ENCODE measurements at regions not wholly inside any gene's neighbourhood (a gene's known extent, or its start where the extent isn't known, plus 50 kb on each side); places are given as distances from the start of the nearest gene placed in this dataset.

DNA sequence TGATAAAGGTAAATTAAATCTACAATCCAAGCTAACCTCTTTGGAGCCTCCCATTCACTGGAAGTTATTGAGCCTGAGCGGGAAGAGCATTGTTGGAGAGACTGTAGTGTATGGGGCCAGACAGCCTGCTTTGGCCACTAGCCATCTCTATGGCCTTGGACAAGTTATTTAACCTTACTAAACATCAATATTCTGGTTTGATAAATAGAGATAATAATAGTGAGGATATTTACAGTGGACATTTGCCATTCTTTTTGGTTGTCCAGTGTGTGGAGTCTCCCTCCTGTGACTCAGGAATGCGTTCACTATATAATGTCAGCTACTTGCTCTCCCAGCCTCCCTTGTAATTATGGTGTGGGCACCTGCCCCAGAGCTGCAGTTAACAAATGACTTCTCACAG is 216.1 kb downstream of the SLC38A4 start:
- no peak overlapping the region for H2BK20ac ChIP-seq (ENCODE audit: low read depth, low read length)
- ChIA-PET CTCF (no interaction called here), POLR2A (ENCODE audit: unreplicated experiment) (no interaction called here)
- no peaks in the 10 kb centered on the region; a peak in 1 of 4 replicates for H3K79me1 ChIP-seq (ENCODE audit: low read depth in 1 of 2, low read length in 2 of 2)
- H2AK5ac ChIP-seq (ENCODE audit: low read depth, low read length) = 0 out of 2 replicates have a peak overlapping the region, but pooled peaks have one; percentile 53
- no peak for ATAC-seq (ENCODE audit: low read depth)
- WGBS, 2 experiments (ENCODE audit: extremely low coverage in 2 of 2, insufficient read length in 1 of 2) = no CpG with 5 or more reads among the region's 2 CpGs
- 0 out of 2 replicates have a peak overlapping the region, but pooled peaks have one; percentile 12 for H3K18ac ChIP-seq (ENCODE audit: low read depth, low read length)
- no TSS peak for BruUV-seq (replicated peaks)
- H3K4me1 ChIP-seq (ENCODE audit: control insufficient read depth, insufficient read depth, low read length) = peaks cover 9% of the 10 kb centered on the region
- H4K20me1 ChIP-seq (ENCODE audit: insufficient read depth, low read length) = no peaks in the 10 kb centered on the region
- H4K8ac ChIP-seq (ENCODE audit: low read depth in 2 of 2, low read length in 2 of 2) = no peak overlapping the region
- no peak overlapping the region for H4K5ac ChIP-seq (ENCODE audit: low read depth, low read length)
- H2BK120ac ChIP-seq (ENCODE audit: low read depth, low read length) = no peak overlapping the region
- H2BK5ac ChIP-seq (ENCODE audit: low read depth, low read length, poor library complexity, severe bottlenecking) = no peak overlapping the region
- TF ChIP-seq RCOR1 (IDR thresholded peaks at IDR 0.05; ENCODE audit: insufficient replicate concordance, low read length) = no peak
- no peak for TF ChIP-seq CHD1 (IDR thresholded peaks at IDR 0.05; ENCODE audit: low read depth, low read length)
- TF ChIP-seq SMC3 (IDR thresholded peaks at IDR 0.05; ENCODE audit: low read depth, low read length) = no peak
- TF ChIP-seq ELK1 (IDR thresholded peaks at IDR 0.05; ENCODE audit: borderline replicate concordance, low read depth, low read length) = no peak
- TF ChIP-seq RFX5 (IDR thresholded peaks at IDR 0.05; ENCODE audit: low read depth, low read length) = no peak
- TF ChIP-seq NFE2L2 (IDR thresholded peaks at IDR 0.05; ENCODE audit: low read depth, low read length) = no peak
- TF ChIP-seq, protein P1, sequence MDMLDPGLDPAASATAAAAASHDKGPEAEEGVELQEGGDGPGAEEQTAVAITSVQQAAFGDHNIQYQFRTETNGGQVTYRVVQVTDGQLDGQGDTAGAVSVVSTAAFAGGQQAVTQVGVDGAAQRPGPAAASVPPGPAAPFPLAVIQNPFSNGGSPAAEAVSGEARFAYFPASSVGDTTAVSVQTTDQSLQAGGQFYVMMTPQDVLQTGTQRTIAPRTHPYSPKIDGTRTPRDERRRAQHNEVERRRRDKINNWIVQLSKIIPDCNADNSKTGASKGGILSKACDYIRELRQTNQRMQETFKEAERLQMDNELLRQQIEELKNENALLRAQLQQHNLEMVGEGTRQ (IDR thresholded peaks at IDR 0.05; ENCODE audit: low read depth, low read length) = no peak
- no peak for TF ChIP-seq MAZ (IDR thresholded peaks at IDR 0.05; ENCODE audit: borderline replicate concordance, low read depth, low read length)
- no peak for TF ChIP-seq RAD21 (IDR thresholded peaks at IDR 0.05; ENCODE audit: low read length)
- no peak for TF ChIP-seq BHLHE40 (IDR thresholded peaks at IDR 0.05; ENCODE audit: low read depth, low read length)
- TF ChIP-seq POLR2A (IDR thresholded peaks at IDR 0.05; ENCODE audit: low read depth, low read length) = no peak
- TF ChIP-seq, protein P2, sequence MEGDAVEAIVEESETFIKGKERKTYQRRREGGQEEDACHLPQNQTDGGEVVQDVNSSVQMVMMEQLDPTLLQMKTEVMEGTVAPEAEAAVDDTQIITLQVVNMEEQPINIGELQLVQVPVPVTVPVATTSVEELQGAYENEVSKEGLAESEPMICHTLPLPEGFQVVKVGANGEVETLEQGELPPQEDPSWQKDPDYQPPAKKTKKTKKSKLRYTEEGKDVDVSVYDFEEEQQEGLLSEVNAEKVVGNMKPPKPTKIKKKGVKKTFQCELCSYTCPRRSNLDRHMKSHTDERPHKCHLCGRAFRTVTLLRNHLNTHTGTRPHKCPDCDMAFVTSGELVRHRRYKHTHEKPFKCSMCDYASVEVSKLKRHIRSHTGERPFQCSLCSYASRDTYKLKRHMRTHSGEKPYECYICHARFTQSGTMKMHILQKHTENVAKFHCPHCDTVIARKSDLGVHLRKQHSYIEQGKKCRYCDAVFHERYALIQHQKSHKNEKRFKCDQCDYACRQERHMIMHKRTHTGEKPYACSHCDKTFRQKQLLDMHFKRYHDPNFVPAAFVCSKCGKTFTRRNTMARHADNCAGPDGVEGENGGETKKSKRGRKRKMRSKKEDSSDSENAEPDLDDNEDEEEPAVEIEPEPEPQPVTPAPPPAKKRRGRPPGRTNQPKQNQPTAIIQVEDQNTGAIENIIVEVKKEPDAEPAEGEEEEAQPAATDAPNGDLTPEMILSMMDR (conservative IDR thresholded peaks at IDR 0.05; ENCODE audit: low read depth, low read length) = no peak
- no peak for TF ChIP-seq MXI1 (IDR thresholded peaks at IDR 0.05; ENCODE audit: borderline replicate concordance, low read depth, low read length)
- in situ Hi-C loops (cut with MboI; ENCODE audit: low sequenced_read_pairs) (no loop called here), dilution Hi-C loops (cut with HindIII; ENCODE audit: low sequenced_read_pairs, unreplicated experiment) (no loop called here), intact Hi-C loops (cut with micrococcal nuclease) (no loop called here)
- H3K4ac ChIP-seq (ENCODE audit: low read depth, low read length) = peak overlapping the region; percentile 54; the same call in 1 of the 2 replicates
- no peaks in the 10 kb centered on the region for H3K27me3 ChIP-seq (ENCODE audit: control insufficient read depth, insufficient read depth, low read length)
- no peak overlapping the region for H3K9ac ChIP-seq (ENCODE audit: low read depth, low read length)
- H2AFZ ChIP-seq (replicated peaks; ENCODE audit: low read length, poor library complexity) = no peak overlapping the region
- DNase-seq = no peak
- no peak overlapping the region for H2BK15ac ChIP-seq (ENCODE audit: low read depth, low read length)
- H3K4me2 ChIP-seq (ENCODE audit: low read depth, low read length) = no peak overlapping the region
- H3K23ac ChIP-seq (ENCODE audit: low read depth, low read length) = no peak overlapping the region
- no peak overlapping the region for H3K56ac ChIP-seq (ENCODE audit: extremely low read depth, insufficient read depth, low read length)
- H4K91ac ChIP-seq (ENCODE audit: insufficient read depth, low read depth, low read length) = no peak overlapping the region
- no peak overlapping the region for H2AK9ac ChIP-seq (replicated peaks; ENCODE audit: low read depth, low read length, poor library complexity)
- H3K9me3 ChIP-seq (ENCODE audit: control insufficient read depth, insufficient read depth, low read length) = no peaks in the 10 kb centered on the region
- peaks cover 4% of the 10 kb centered on the region; the same call in 1 of the 2 replicates for H3K9me1 ChIP-seq (ENCODE audit: insufficient read depth, low read length)
- H3K4me3 ChIP-seq (ENCODE audit: insufficient read depth, low read depth, low read length) = no peak overlapping the region
- no peaks in the 10 kb centered on the region for H3K36me3 ChIP-seq (ENCODE audit: control insufficient read depth, insufficient read depth, low read length)
- H3K27ac ChIP-seq (ENCODE audit: insufficient read depth, low read length) = no peak overlapping the region
- no peak overlapping the region for H3K14ac ChIP-seq (replicated peaks; ENCODE audit: low read depth, low read length)

All from IMR-90 (cell line).